Fibroblast of skin of right quadriceps (primary cell): ENCODE measurements at regions not wholly inside any gene's neighbourhood (a gene's known extent, or its start where the extent isn't known, plus 50 kb on each side); places are given as distances from the start of the nearest gene placed in this dataset.

Experiments used
- DNase-seq: peaks from one replicate; pipeline ENCODE4 v3.0.0-alpha.2; 2013

GRCh38 chr16:62681819-62682218 lies 645.6 kb upstream of the CDH8 start:
- no peak for DNase-seq

GRCh38 chr16:62678796-62679195 lies 642.6 kb upstream of the CDH8 start:
- DNase-seq: no peak

- DNase-seq: no peak
Measured at GRCh38 chr16:62676306-62676705, 640.1 kb upstream of the CDH8 start.

- no peak for DNase-seq
Measured at GRCh38 chr16:62665269-62665668, 629.0 kb upstream of the CDH8 start.

- no peak for DNase-seq
Measured at GRCh38 chr16:62664566-62664965, 628.3 kb upstream of the CDH8 start.

GRCh38 chr16:62661435-62661834 lies 625.2 kb upstream of the CDH8 start:
- no peak for DNase-seq

GRCh38 chr16:62657116-62657515 lies 620.9 kb upstream of the CDH8 start:
- DNase-seq: no peak

- DNase-seq: no peak
Measured at GRCh38 chr16:62652441-62653120, 616.3 kb upstream of the CDH8 start.

- no peak for DNase-seq
Measured at GRCh38 chr16:62648256-62648655, 612.0 kb upstream of the CDH8 start.

- DNase-seq: no peak
Measured at GRCh38 chr16:62644030-62644812, 608.0 kb upstream of the CDH8 start.

- no peak for DNase-seq
Measured at GRCh38 chr16:62642677-62643076, 606.4 kb upstream of the CDH8 start.

- no peak for DNase-seq
Measured at GRCh38 chr16:62639890-62640289, 603.7 kb upstream of the CDH8 start.

- DNase-seq: peak; percentile 75
Measured at GRCh38 chr16:62638964-62639870, 603.0 kb upstream of the CDH8 start.

GRCh38 chr16:62638324-62638911 lies 602.2 kb upstream of the CDH8 start:
- peak; percentile 55 for DNase-seq

GRCh38 chr16:62625326-62625725 lies 589.1 kb upstream of the CDH8 start:
- no peak for DNase-seq

- DNase-seq: peak; percentile 52
Measured at GRCh38 chr16:62620275-62620674, 584.0 kb upstream of the CDH8 start.

GRCh38 chr16:62615526-62615925 lies 579.3 kb upstream of the CDH8 start:
- no peak for DNase-seq

- DNase-seq: no peak
Measured at GRCh38 chr16:62610291-62610690, 574.1 kb upstream of the CDH8 start.

GRCh38 chr16:62602790-62603189 lies 566.6 kb upstream of the CDH8 start:
- DNase-seq: no peak

- no peak for DNase-seq
Measured at GRCh38 chr16:62597875-62598274, 561.6 kb upstream of the CDH8 start.

- no peak for DNase-seq
Measured at GRCh38 chr16:62596584-62596983, 560.3 kb upstream of the CDH8 start.

- DNase-seq: no peak
Measured at GRCh38 chr16:62596125-62596524, 559.9 kb upstream of the CDH8 start.
